ENCODE measurements at regions not wholly inside any gene's neighbourhood (a gene's known extent, or its start where the extent isn't known, plus 50 kb on each side); places are given as distances from the start of the nearest gene placed in this dataset.

DNA sequence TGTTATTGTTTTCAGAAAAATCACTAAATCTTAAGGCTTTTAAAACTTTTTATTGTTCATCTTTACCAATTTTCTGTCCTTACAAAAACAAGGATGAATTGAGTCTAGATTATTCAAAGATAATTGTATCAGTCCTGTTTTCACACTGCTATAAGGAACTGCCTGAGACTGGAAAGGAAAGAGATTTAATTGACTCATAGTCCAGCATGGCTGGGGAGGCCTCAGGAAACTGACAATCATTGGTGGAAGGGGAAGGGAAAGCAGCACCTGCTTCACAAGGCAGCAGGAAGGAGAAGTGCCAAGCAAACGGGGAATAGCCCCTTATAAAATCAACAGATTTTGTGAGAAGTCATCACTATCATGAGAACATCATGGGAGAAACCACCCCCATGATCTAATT is 455.6 kb upstream of the ZP4 start:
- TF ChIP-seq POLR2A (IDR thresholded peaks at IDR 0.05; ENCODE audit: low read depth, low read length) (no peak), SPI1 (IDR thresholded peaks at IDR 0.05; ENCODE audit: low read depth, low read length) (no peak), POLR2AphosphoS5 (IDR thresholded peaks at IDR 0.05; ENCODE audit: low read depth, low read length) (no peak), PAX5 (IDR thresholded peaks at IDR 0.05; ENCODE audit: insufficient read depth, low read length, severe bottlenecking) (no peak), TAF1 (IDR thresholded peaks at IDR 0.05; ENCODE audit: low read depth, low read length) (no peak)

Data from GM12891 (cell line).